ENCODE measurements at regions not wholly inside any gene's neighbourhood (a gene's known extent, or its start where the extent isn't known, plus 50 kb on each side); places are given as distances from the start of the nearest gene placed in this dataset.
A peak's percentile ranks its signal among the peaks of the same experiment; 100 is the strongest.

GRCh38 chr2:76546207-76546606 is 835.5 kb upstream of the GCFC2 start:
- Mint-ChIP-seq H3K27ac (no peak overlapping the region), H3K9me3 (no peaks in the 10 kb centered on the region), H3K27me3 (ENCODE audit: insufficient read depth) (no peaks in the 10 kb centered on the region), H3K4me1 (no peaks in the 10 kb centered on the region), H3K36me3 (ENCODE audit: low read depth) (no peaks in the 10 kb centered on the region), H3K4me3 (no peak overlapping the region)
- Histone ChIP-seq H3K36me3 (ENCODE audit: control insufficient read depth, insufficient read depth, low read length) (no peaks in the 10 kb centered on the region), H3K27me3 (ENCODE audit: control insufficient read depth, insufficient read depth, low read length, poor library complexity, severe bottlenecking) (no peaks in the 10 kb centered on the region), H3K9ac (ENCODE audit: extremely low read depth, low read length, poor library complexity, severe bottlenecking) (no peak overlapping the region), H3K27ac (ENCODE audit: low read depth, low read length) (no peak overlapping the region), H3K9me3 (ENCODE audit: control insufficient read depth, low read length) (no peaks in the 10 kb centered on the region), H3K4me1 (ENCODE audit: control insufficient read depth, insufficient read depth, low read length) (no peaks in the 10 kb centered on the region), H3K4me3 (ENCODE audit: low read length) (no peak overlapping the region)
- no peak for TF ChIP-seq CTCF (conservative IDR thresholded peaks at IDR 0.05)
- WGBS, 2 experiments (ENCODE audit: insufficient coverage in 1 of 2, insufficient read length in 1 of 2): no CpG with 5 or more reads among the region's 1 CpG
- DNase-seq: no peak

GRCh38 chr2:76544901-76545300 is 834.2 kb upstream of the GCFC2 start:
- no peak overlapping the region for H3K27ac ChIP-seq (ENCODE audit: low read depth, low read length)
- Mint-ChIP-seq H3K4me1 (no peaks in the 10 kb centered on the region), H3K36me3 (ENCODE audit: low read depth) (no peaks in the 10 kb centered on the region), H3K27me3 (ENCODE audit: insufficient read depth) (no peaks in the 10 kb centered on the region), H3K9me3 (no peaks in the 10 kb centered on the region), H3K4me3 (no peak overlapping the region), H3K27ac (no peak overlapping the region)
- no peak overlapping the region for H3K4me3 ChIP-seq (ENCODE audit: low read length)
- no peaks in the 10 kb centered on the region for H3K36me3 ChIP-seq (ENCODE audit: control insufficient read depth, insufficient read depth, low read length)
- no peaks in the 10 kb centered on the region for H3K4me1 ChIP-seq (ENCODE audit: control insufficient read depth, insufficient read depth, low read length)
- TF ChIP-seq CTCF (conservative IDR thresholded peaks at IDR 0.05): no peak
- DNase-seq: no peak
- no peak overlapping the region for H3K9ac ChIP-seq (ENCODE audit: extremely low read depth, low read length, poor library complexity, severe bottlenecking)
- 73 to 100% methylated on average over 2 to 3 of the region's 3 CpGs for WGBS, 2 experiments (ENCODE audit: insufficient coverage in 1 of 2, insufficient read length in 1 of 2)
- H3K9me3 ChIP-seq (ENCODE audit: control insufficient read depth, low read length): no peaks in the 10 kb centered on the region
- H3K27me3 ChIP-seq (ENCODE audit: control insufficient read depth, insufficient read depth, low read length, poor library complexity, severe bottlenecking): no peaks in the 10 kb centered on the region

GRCh38 chr2:76517574-76517909 is 806.8 kb upstream of the GCFC2 start:
- Histone ChIP-seq H3K4me1 (ENCODE audit: control insufficient read depth, insufficient read depth, low read length) (no peaks in the 10 kb centered on the region), H3K9me3 (ENCODE audit: control insufficient read depth, low read length) (peaks cover 19% of the 10 kb centered on the region), H3K4me3 (ENCODE audit: low read length) (peak overlapping the region; percentile 57), H3K9ac (ENCODE audit: extremely low read depth, low read length, poor library complexity, severe bottlenecking) (no peak overlapping the region), H3K27ac (ENCODE audit: low read depth, low read length) (no peak overlapping the region), H3K36me3 (ENCODE audit: control insufficient read depth, insufficient read depth, low read length) (no peaks in the 10 kb centered on the region), H3K27me3 (ENCODE audit: control insufficient read depth, insufficient read depth, low read length, poor library complexity, severe bottlenecking) (no peaks in the 10 kb centered on the region)
- peaks cover 11% of the 10 kb centered on the region for H3K9me3 Mint-ChIP-seq
- no peak overlapping the region for H3K4me3 Mint-ChIP-seq
- TF ChIP-seq CTCF (conservative IDR thresholded peaks at IDR 0.05): no peak
- no peaks in the 10 kb centered on the region for H3K4me1 Mint-ChIP-seq
- no peak overlapping the region for H3K27ac Mint-ChIP-seq
- no peaks in the 10 kb centered on the region for H3K27me3 Mint-ChIP-seq (ENCODE audit: insufficient read depth)
- H3K36me3 Mint-ChIP-seq (ENCODE audit: low read depth): no peaks in the 10 kb centered on the region
- 85 to 86% methylated on average over 1 to 3 of the region's 3 CpGs for WGBS, 2 experiments (ENCODE audit: insufficient coverage in 1 of 2, insufficient read length in 1 of 2)
- no peak for DNase-seq
